HepG2 (cell line): ENCODE measurements at regions not wholly inside any gene's neighbourhood (a gene's known extent, or its start where the extent isn't known, plus 50 kb on each side); places are given as distances from the start of the nearest gene placed in this dataset.

Source experiments
- MBD4 ChIP-seq: IDR thresholded peaks from 2 replicates; pipeline ENCODE4 v1.6.1; 2012; ENCODE audit warnings: low read length, inconsistent platforms, borderline replicate concordance
- MLLT10 ChIP-seq: sonication (generic); formaldehyde crosslinking; IDR thresholded peaks from 2 replicates; pipeline ENCODE4 v1.4.0; 2020; ENCODE audit warnings: missing genetic modification reagents
- ZNF20 ChIP-seq: sonication (generic); formaldehyde crosslinking; IDR thresholded peaks from 2 replicates; pipeline ENCODE4 v1.4.0; 2020; ENCODE audit warnings: mild to moderate bottlenecking, moderate library complexity, missing genetic modification reagents
- TF ChIP-seq, protein P1 (sequence below): sonication (generic); formaldehyde crosslinking; IDR thresholded peaks from 2 replicates; pipeline ENCODE4 v1.5.0; 2020; ENCODE audit warnings: mild to moderate bottlenecking, missing genetic modification reagents, moderate library complexity
- TF ChIP-seq, protein P2 (sequence below): sonication (generic); formaldehyde crosslinking; IDR thresholded peaks from 2 replicates; pipeline ENCODE4 v1.4.0; 2020; ENCODE audit warnings: mild to moderate bottlenecking, missing genetic modification reagents

- TF ChIP-seq ZNF20 (CRISPR knock-in tag) (no peak), MLLT10 (CRISPR knock-in tag) (no peak), MBD4 (no peak)
- TF ChIP-seq, protein P1, sequence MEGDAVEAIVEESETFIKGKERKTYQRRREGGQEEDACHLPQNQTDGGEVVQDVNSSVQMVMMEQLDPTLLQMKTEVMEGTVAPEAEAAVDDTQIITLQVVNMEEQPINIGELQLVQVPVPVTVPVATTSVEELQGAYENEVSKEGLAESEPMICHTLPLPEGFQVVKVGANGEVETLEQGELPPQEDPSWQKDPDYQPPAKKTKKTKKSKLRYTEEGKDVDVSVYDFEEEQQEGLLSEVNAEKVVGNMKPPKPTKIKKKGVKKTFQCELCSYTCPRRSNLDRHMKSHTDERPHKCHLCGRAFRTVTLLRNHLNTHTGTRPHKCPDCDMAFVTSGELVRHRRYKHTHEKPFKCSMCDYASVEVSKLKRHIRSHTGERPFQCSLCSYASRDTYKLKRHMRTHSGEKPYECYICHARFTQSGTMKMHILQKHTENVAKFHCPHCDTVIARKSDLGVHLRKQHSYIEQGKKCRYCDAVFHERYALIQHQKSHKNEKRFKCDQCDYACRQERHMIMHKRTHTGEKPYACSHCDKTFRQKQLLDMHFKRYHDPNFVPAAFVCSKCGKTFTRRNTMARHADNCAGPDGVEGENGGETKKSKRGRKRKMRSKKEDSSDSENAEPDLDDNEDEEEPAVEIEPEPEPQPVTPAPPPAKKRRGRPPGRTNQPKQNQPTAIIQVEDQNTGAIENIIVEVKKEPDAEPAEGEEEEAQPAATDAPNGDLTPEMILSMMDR (CRISPR knock-in tag), result no peak
- TF ChIP-seq, protein P2, sequence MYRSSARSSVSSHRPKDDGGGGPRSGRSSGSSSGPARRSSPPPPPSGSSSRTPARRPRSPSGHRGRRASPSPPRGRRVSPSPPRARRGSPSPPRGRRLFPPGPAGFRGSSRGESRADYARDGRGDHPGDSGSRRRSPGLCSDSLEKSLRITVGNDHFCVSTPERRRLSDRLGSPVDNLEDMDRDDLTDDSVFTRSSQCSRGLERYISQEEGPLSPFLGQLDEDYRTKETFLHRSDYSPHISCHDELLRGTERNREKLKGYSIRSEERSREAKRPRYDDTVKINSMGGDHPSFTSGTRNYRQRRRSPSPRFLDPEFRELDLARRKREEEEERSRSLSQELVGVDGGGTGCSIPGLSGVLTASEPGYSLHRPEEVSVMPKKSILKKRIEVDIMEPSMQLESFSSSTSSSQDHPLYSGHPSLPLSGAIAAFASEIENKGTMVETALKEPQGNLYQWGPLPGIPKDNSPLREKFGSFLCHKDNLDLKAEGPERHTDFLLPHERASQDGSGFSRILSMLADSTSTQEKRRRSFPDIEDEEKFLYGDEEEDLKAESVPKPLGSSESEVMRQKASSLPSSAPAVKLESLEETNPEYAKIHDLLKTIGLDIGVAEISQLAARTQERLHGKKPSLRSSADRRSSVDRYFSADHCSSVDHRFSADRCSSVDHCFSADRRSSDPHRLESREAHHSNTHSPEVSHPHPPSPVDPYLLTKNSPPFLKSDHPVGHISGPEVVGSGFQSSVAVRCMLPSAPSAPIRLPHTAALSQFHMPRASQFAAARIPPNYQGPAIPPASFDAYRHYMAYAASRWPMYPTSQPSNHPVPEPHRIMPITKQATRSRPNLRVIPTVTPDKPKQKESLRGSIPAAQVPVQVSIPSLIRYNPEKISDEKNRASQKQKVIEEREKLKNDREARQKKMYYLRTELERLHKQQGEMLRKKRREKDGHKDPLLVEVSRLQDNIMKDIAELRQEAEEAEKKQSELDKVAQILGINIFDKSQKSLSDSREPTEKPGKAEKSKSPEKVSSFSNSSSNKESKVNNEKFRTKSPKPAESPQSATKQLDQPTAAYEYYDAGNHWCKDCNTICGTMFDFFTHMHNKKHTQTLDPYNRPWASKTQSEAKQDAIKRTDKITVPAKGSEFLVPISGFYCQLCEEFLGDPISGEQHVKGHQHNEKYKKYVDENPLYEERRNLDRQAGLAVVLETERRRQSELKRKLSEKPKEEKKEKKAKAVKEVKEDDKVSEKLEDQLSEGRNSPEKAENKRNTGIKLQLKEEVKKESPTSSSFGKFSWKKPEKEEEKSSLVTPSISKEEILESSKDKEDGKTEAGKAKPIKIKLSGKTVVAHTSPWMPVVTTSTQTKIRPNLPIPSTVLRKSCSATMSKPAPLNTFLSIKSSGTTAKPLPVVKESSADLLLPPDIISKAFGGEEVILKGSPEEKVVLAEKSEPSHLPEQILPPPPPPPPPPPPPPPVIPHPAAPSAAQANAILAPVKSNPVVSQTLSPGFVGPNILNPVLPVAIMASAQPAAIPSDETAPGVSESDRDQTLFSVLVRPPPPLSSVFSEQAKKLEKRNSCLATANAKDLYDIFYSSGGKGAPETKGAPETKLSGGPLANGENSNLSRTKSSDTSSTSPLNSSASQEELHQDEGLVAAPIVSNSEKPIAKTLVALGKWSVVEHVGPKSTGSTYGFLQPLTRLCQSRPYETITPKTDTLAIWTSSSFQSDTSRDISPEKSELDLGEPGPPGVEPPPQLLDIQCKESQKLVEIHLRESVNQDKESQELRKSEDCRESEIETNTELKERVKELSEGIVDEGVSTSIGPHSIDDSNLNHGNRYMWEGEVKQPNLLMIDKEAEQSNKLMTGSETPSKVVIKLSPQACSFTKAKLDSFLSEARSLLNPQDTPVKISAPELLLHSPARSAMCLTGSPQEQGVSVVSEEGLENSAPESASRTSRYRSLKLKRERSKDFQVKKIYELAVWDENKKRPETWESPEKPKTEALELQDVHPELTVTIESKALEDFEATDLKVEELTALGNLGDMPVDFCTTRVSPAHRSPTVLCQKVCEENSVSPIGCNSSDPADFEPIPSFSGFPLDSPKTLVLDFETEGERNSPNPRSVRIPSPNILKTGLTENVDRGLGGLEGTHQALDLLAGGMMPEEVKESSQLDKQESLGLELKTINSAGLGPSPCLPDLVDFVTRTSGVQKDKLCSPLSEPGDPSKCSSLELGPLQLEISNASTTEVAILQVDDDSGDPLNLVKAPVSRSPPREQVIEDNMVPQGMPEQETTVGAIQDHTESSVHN (CRISPR knock-in tag), result no peak
Measured at GRCh38 chr12:127480775-127481314, 786.1 kb upstream of the TMEM132C start.
